ENCODE measurements at regions not wholly inside any gene's neighbourhood (a gene's known extent, or its start where the extent isn't known, plus 50 kb on each side); places are given as distances from the start of the nearest gene placed in this dataset.

DNA sequence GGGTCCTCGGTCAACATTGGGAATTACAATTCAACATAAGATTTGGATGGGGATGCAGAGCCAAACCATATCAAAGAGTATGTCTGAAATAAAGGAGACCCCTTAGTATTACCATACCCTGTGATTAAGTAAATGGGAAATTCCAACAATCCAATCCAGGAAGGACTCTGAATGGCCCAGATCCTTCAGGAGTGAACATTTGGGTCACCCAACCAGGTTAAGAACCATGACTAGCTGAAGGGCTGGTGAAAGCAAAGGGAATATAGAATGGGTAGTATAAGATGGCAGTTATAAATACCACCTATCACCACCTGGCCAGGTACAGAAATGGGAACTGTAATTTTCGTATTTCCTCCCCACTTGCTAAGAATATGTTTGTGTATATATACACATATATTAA is 114.4 kb upstream of the CCDC196 start:
- no peaks in the 10 kb centered on the region for H3K9me3 ChIP-seq (ENCODE audit: control insufficient read depth, insufficient read depth, low read length)
- no peak overlapping the region for H3K14ac ChIP-seq (replicated peaks; ENCODE audit: low read depth, low read length)
- H2AK5ac ChIP-seq (ENCODE audit: low read depth, low read length) = no peak overlapping the region
- TF ChIP-seq, protein P1, sequence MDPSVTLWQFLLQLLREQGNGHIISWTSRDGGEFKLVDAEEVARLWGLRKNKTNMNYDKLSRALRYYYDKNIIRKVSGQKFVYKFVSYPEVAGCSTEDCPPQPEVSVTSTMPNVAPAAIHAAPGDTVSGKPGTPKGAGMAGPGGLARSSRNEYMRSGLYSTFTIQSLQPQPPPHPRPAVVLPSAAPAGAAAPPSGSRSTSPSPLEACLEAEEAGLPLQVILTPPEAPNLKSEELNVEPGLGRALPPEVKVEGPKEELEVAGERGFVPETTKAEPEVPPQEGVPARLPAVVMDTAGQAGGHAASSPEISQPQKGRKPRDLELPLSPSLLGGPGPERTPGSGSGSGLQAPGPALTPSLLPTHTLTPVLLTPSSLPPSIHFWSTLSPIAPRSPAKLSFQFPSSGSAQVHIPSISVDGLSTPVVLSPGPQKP (IDR thresholded peaks at IDR 0.05; ENCODE audit: borderline replicate concordance, low read depth, low read length) = no peak
- no peak for TF ChIP-seq RAD21 (IDR thresholded peaks at IDR 0.05; ENCODE audit: low read length)
- TF ChIP-seq CHD1 (IDR thresholded peaks at IDR 0.05; ENCODE audit: low read depth, low read length) = no peak
- TF ChIP-seq CEBPB (IDR thresholded peaks at IDR 0.05; ENCODE audit: low read depth, low read length) = no peak
- TF ChIP-seq MAFK (IDR thresholded peaks at IDR 0.05; ENCODE audit: low read depth, low read length) = no peak
- TF ChIP-seq BHLHE40 (IDR thresholded peaks at IDR 0.05; ENCODE audit: low read depth, low read length) = no peak
- no peak for TF ChIP-seq MAZ (IDR thresholded peaks at IDR 0.05; ENCODE audit: borderline replicate concordance, low read depth, low read length)
- TF ChIP-seq RFX5 (IDR thresholded peaks at IDR 0.05; ENCODE audit: low read depth, low read length) = no peak
- no peak for TF ChIP-seq FOS (IDR thresholded peaks at IDR 0.05; ENCODE audit: low read depth, low read length)
- TF ChIP-seq, protein P2, sequence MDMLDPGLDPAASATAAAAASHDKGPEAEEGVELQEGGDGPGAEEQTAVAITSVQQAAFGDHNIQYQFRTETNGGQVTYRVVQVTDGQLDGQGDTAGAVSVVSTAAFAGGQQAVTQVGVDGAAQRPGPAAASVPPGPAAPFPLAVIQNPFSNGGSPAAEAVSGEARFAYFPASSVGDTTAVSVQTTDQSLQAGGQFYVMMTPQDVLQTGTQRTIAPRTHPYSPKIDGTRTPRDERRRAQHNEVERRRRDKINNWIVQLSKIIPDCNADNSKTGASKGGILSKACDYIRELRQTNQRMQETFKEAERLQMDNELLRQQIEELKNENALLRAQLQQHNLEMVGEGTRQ (IDR thresholded peaks at IDR 0.05; ENCODE audit: low read depth, low read length) = no peak
- TF ChIP-seq RCOR1 (IDR thresholded peaks at IDR 0.05; ENCODE audit: insufficient replicate concordance, low read length) = no peak
- no peak for TF ChIP-seq MXI1 (IDR thresholded peaks at IDR 0.05; ENCODE audit: borderline replicate concordance, low read depth, low read length)
- no peak for TF ChIP-seq SMC3 (IDR thresholded peaks at IDR 0.05; ENCODE audit: low read depth, low read length)
- TF ChIP-seq POLR2A (IDR thresholded peaks at IDR 0.05; ENCODE audit: low read depth, low read length) = no peak
- TF ChIP-seq, protein P3, sequence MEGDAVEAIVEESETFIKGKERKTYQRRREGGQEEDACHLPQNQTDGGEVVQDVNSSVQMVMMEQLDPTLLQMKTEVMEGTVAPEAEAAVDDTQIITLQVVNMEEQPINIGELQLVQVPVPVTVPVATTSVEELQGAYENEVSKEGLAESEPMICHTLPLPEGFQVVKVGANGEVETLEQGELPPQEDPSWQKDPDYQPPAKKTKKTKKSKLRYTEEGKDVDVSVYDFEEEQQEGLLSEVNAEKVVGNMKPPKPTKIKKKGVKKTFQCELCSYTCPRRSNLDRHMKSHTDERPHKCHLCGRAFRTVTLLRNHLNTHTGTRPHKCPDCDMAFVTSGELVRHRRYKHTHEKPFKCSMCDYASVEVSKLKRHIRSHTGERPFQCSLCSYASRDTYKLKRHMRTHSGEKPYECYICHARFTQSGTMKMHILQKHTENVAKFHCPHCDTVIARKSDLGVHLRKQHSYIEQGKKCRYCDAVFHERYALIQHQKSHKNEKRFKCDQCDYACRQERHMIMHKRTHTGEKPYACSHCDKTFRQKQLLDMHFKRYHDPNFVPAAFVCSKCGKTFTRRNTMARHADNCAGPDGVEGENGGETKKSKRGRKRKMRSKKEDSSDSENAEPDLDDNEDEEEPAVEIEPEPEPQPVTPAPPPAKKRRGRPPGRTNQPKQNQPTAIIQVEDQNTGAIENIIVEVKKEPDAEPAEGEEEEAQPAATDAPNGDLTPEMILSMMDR (conservative IDR thresholded peaks at IDR 0.05; ENCODE audit: low read depth, low read length) = no peak
- TF ChIP-seq NFE2L2 (IDR thresholded peaks at IDR 0.05; ENCODE audit: low read depth, low read length) = no peak
- H3K9me1 ChIP-seq (ENCODE audit: insufficient read depth, low read length) = no peaks in the 10 kb centered on the region
- no peak overlapping the region for H3K56ac ChIP-seq (ENCODE audit: extremely low read depth, insufficient read depth, low read length)
- no peak overlapping the region for H2BK15ac ChIP-seq (ENCODE audit: low read depth, low read length)
- no peak overlapping the region for H2AK9ac ChIP-seq (replicated peaks; ENCODE audit: low read depth, low read length, poor library complexity)
- no peaks in the 10 kb centered on the region for H3K36me3 ChIP-seq (ENCODE audit: control insufficient read depth, insufficient read depth, low read length)
- no peak overlapping the region for H2AFZ ChIP-seq (replicated peaks; ENCODE audit: low read length, poor library complexity)
- no peaks in the 10 kb centered on the region for H3K79me1 ChIP-seq (ENCODE audit: low read depth in 1 of 2, low read length in 2 of 2)
- no peak overlapping the region for H3K23ac ChIP-seq (ENCODE audit: low read depth, low read length)
- H3K4ac ChIP-seq (ENCODE audit: low read depth, low read length) = no peak overlapping the region
- H4K8ac ChIP-seq (ENCODE audit: low read depth in 2 of 2, low read length in 2 of 2) = no peak overlapping the region
- intact Hi-C loops (cut with micrococcal nuclease) = no loop called here
- no peaks in the 10 kb centered on the region for H3K4me1 ChIP-seq (ENCODE audit: control insufficient read depth, insufficient read depth, low read length)
- no peak overlapping the region for H3K4me3 ChIP-seq (ENCODE audit: insufficient read depth, low read depth, low read length)
- H4K5ac ChIP-seq (ENCODE audit: low read depth, low read length) = no peak overlapping the region
- no peak overlapping the region for H3K18ac ChIP-seq (ENCODE audit: low read depth, low read length)
- H4K91ac ChIP-seq (ENCODE audit: insufficient read depth, low read depth, low read length) = no peak overlapping the region
- no peaks in the 10 kb centered on the region for H3K27me3 ChIP-seq (ENCODE audit: control insufficient read depth, insufficient read depth, low read length)
- in situ Hi-C loops (cut with MboI; ENCODE audit: low sequenced_read_pairs) = loop anchor here (25.0 kb wide), 1 partner anchor 741 kb away; no protein-coding TSS in a partner anchor
- H3K9ac ChIP-seq (ENCODE audit: low read depth, low read length) = no peak overlapping the region
- no peak overlapping the region for H2BK5ac ChIP-seq (ENCODE audit: low read depth, low read length, poor library complexity, severe bottlenecking)
- ChIA-PET POLR2A (ENCODE audit: unreplicated experiment) (no interaction called here), CTCF (no interaction called here)
- no CpG with 5 or more reads among the region's 2 CpGs for WGBS, 2 experiments (ENCODE audit: extremely low coverage in 2 of 2, insufficient read length in 1 of 2)
- H3K4me2 ChIP-seq (ENCODE audit: low read depth, low read length) = no peak overlapping the region
- H2BK120ac ChIP-seq (ENCODE audit: low read depth, low read length) = no peak overlapping the region
- dilution Hi-C loops (cut with HindIII; ENCODE audit: low sequenced_read_pairs, unreplicated experiment) = no loop called here
- H2BK20ac ChIP-seq (ENCODE audit: low read depth, low read length) = no peak overlapping the region
- ATAC-seq (ENCODE audit: low read depth) (no peak), DNase-seq (no peak)
- no peaks in the 10 kb centered on the region for H4K20me1 ChIP-seq (ENCODE audit: insufficient read depth, low read length)
- no peak overlapping the region for H3K27ac ChIP-seq (ENCODE audit: insufficient read depth, low read length)
- no TSS peak for BruUV-seq (replicated peaks)
